Thyroid gland (tissue), 4 donors: ENCODE measurements at regions not wholly inside any gene's neighbourhood (a gene's known extent, or its start where the extent isn't known, plus 50 kb on each side); places are given as distances from the start of the nearest gene placed in this dataset.

Experiments used
- DNase-seq, 2 donors: peaks; one replicate each; pipeline ENCODE4 v3.0.0-alpha.2; 2019
- H3K27ac ChIP-seq, 3 donors: fragments of 200-600 bp; sonication (generic); 1 replicate in 2 of 3; 2 replicates in 1 of 3; pipeline ENCODE4 v1.5.1; 2016 to 2019; ENCODE audit warnings: mild to moderate bottlenecking in 1 of 3, moderate library complexity in 1 of 3
- H3K27me3 ChIP-seq: fragments of 200-600 bp; sonication (generic); one replicate; pipeline ENCODE4 v1.5.1; 2019
- H3K36me3 ChIP-seq, 2 donors: fragments of 200-600 bp; sonication (generic); one replicate each; pipeline ENCODE4 v1.5.1; 2016 to 2019
- H3K4me1 ChIP-seq, 2 donors: fragments of 200-600 bp; sonication (generic); one replicate each; pipeline ENCODE4 v1.5.1; 2017 to 2019
- H3K4me3 ChIP-seq, 3 donors: fragments of 200-600 bp; sonication (generic); replicated peaks in 1 of 3; 1 replicate in 2 of 3; 2 replicates in 1 of 3; pipeline ENCODE4 v1.5.1; 2016; ENCODE audit warnings: mild to moderate bottlenecking in 1 of 3
- H3K9me3 ChIP-seq: fragments of 200-600 bp; sonication (generic); one replicate; pipeline ENCODE4 v1.5.1; 2017
- CTCF ChIP-seq, 6 experiments: fragments of 200-600 bp in 3 of 6; fragments of 450-650 bp in 3 of 6; sonication (generic) in 3 of 6; IDR thresholded peaks; one replicate each; pipeline ENCODE4 v1.5.1; 2016 to 2019; ENCODE audit warnings: antibody characterized with exemption in 6 of 6, mild to moderate bottlenecking in 2 of 6, inconsistent platforms in 1 of 6, moderate library complexity in 1 of 6
- POLR2A ChIP-seq, 2 donors: fragments of 450-650 bp; IDR thresholded peaks; one replicate each; pipeline ENCODE4 v1.6.1; 2017; ENCODE audit warnings: antibody characterized with exemption in 2 of 2, mild to moderate bottlenecking in 2 of 2, moderate library complexity in 1 of 2
- WGBS, 2 donors: methylation state at CpG; one replicate each; pipeline ENCODE4 v1.1.5; 2017; 5-methylcytosine and 5-hydroxymethylcytosine counted together
- intact Hi-C: fragments of 100-400 bp; cut with DNase I; formaldehyde crosslinking; loops from one replicate; pipeline ENCODE4 v1.15.1; 2023

- H3K4me1 ChIP-seq: no peaks in the 10 kb centered on the region
- WGBS, 2 donors: 70 to 84% methylated on average over 1 of the region's 1 CpG
These were observed 241.4 kb upstream of the EPHA5 start for GRCh38 chr4:65911720-65912119.

GRCh38 chr4:65893957-65894755, 223.9 kb upstream of the EPHA5 start:
- no peak overlapping the region for H3K4me3 ChIP-seq
- TF ChIP-seq CTCF (IDR thresholded peaks at IDR 0.05): no peak
- no peak for TF ChIP-seq POLR2A (IDR thresholded peaks at IDR 0.05)
- H3K27ac ChIP-seq: no peak overlapping the region
- H3K9me3 ChIP-seq: no peaks in the 10 kb centered on the region
- H3K4me1 ChIP-seq: no peaks in the 10 kb centered on the region
- no peak for DNase-seq
- no peaks in the 10 kb centered on the region for H3K27me3 ChIP-seq
- WGBS, 2 donors: 44 to 47% methylated on average over 6 of the region's 6 CpGs
- intact Hi-C loops: no loop called here
- H3K36me3 ChIP-seq: no peaks in the 10 kb centered on the region

More at GRCh38 chr4:65911720-65912119, 241.4 kb upstream of the EPHA5 start:
- H3K27me3 ChIP-seq: no peaks in the 10 kb centered on the region
- TF ChIP-seq POLR2A (IDR thresholded peaks at IDR 0.05) (no peak), CTCF (IDR thresholded peaks at IDR 0.05) (no peak)
- no peak for DNase-seq
- H3K27ac ChIP-seq: no peak overlapping the region
- no peaks in the 10 kb centered on the region for H3K9me3 ChIP-seq
- H3K4me3 ChIP-seq: no peak overlapping the region
- H3K36me3 ChIP-seq: no peaks in the 10 kb centered on the region
- intact Hi-C loops: no loop called here

- Histone ChIP-seq H3K27ac (no peak overlapping the region), H3K9me3 (no peaks in the 10 kb centered on the region), H3K27me3 (no peaks in the 10 kb centered on the region), H3K4me3 (no peak overlapping the region), H3K4me1 (no peaks in the 10 kb centered on the region), H3K36me3 (no peaks in the 10 kb centered on the region)
- intact Hi-C loops: no loop called here
- 3 to 6% methylated on average over 1 of the region's 1 CpG for WGBS, 2 donors
- TF ChIP-seq POLR2A (IDR thresholded peaks at IDR 0.05) (no peak), CTCF (IDR thresholded peaks at IDR 0.05) (no peak)
- DNase-seq: no peak
These were observed 223.0 kb upstream of the EPHA5 start for GRCh38 chr4:65893271-65893670.

GRCh38 chr4:65880594-65880993, 210.3 kb upstream of the EPHA5 start:
- Histone ChIP-seq H3K27me3 (no peaks in the 10 kb centered on the region), H3K36me3 (no peaks in the 10 kb centered on the region), H3K9me3 (no peaks in the 10 kb centered on the region), H3K4me1 (no peaks in the 10 kb centered on the region), H3K27ac (no peak overlapping the region), H3K4me3 (no peak overlapping the region)
- intact Hi-C loops: no loop called here
- TF ChIP-seq POLR2A (IDR thresholded peaks at IDR 0.05) (no peak), CTCF (IDR thresholded peaks at IDR 0.05) (no peak)
- 88 to 93% methylated on average over 1 of the region's 1 CpG for WGBS, 2 donors
- DNase-seq: no peak

- 90 to 92% methylated on average over 4 of the region's 4 CpGs for WGBS, 2 donors
- no peaks in the 10 kb centered on the region for H3K36me3 ChIP-seq
- intact Hi-C loops: no loop called here
- no peak overlapping the region for H3K27ac ChIP-seq
- H3K4me3 ChIP-seq: no peak overlapping the region
- TF ChIP-seq CTCF (IDR thresholded peaks at IDR 0.05): no peak
- TF ChIP-seq POLR2A (IDR thresholded peaks at IDR 0.05): no peak
- no peaks in the 10 kb centered on the region for H3K4me1 ChIP-seq
- H3K27me3 ChIP-seq: no peaks in the 10 kb centered on the region
- DNase-seq: no peak
- H3K9me3 ChIP-seq: no peaks in the 10 kb centered on the region
These were observed 198.0 kb upstream of the EPHA5 start for GRCh38 chr4:65868096-65868824.
